K562 (cell line): ENCODE measurements at regions not wholly inside any gene's neighbourhood (a gene's known extent, or its start where the extent isn't known, plus 50 kb on each side); places are given as distances from the start of the nearest gene placed in this dataset.

Source experiments
- CBFA2T2 ChIP-seq: fragments of 450-650 bp; conservative IDR thresholded peaks from 2 replicates; pipeline ENCODE4 v1.6.1; 2017; ENCODE audit warnings: mild to moderate bottlenecking
- ELF4 ChIP-seq: fragments of 450-650 bp; formaldehyde crosslinking; IDR thresholded peaks from 2 replicates; pipeline ENCODE4 v1.4.0; 2022; ENCODE audit warnings: missing genetic modification characterization
- GTF2F1 ChIP-seq: IDR thresholded peaks from 2 replicates; pipeline ENCODE4 v1.6.1; 2011; ENCODE audit warnings: low read depth, low read length, improper control_type of control experiment
- NR4A1 ChIP-seq, 2 experiments: fragments of 250-450 bp in 1 of 2; fragments of 450-650 bp in 1 of 2; sonication (Bioruptor Pico) in 1 of 2; IDR thresholded peaks; 2 replicates each; pipeline versions ENCODE4 v1.4.0 to v1.6.1; 2016 to 2020; ENCODE audit warnings: mild to moderate bottlenecking in 2 of 2, missing compliant biosample characterization in 1 of 2, missing genetic modification characterization in 1 of 2, moderate library complexity in 1 of 2
- SMAD3 ChIP-seq: fragments of 450-650 bp; formaldehyde crosslinking; conservative IDR thresholded peaks from 2 replicates; pipeline ENCODE4 v1.4.0; 2020; ENCODE audit warnings: mild to moderate bottlenecking
- SRSF7 ChIP-seq: fragments of 200-400 bp; formaldehyde crosslinking; optimal IDR thresholded peaks from 2 replicates; pipeline ENCODE3; 2017; ENCODE audit warnings: mild to moderate bottlenecking, low read depth, low read length
- ZKSCAN8 ChIP-seq: fragments of 200-800 bp; sonication (Bioruptor generic); IDR thresholded peaks from 2 replicates; pipeline ENCODE4 v1.6.1; 2016; ENCODE audit warnings: missing genetic modification characterization, missing compliant biosample characterization
- ZNF23 ChIP-seq: fragments of 250-450 bp; sonication (Bioruptor Pico); IDR thresholded peaks from 2 replicates; pipeline ENCODE4 v1.4.0; 2020; ENCODE audit warnings: mild to moderate bottlenecking
- ZNF3 ChIP-seq: fragments of 250-450 bp; sonication (Bioruptor Pico); IDR thresholded peaks from 2 replicates; pipeline ENCODE4 v1.5.0; 2021; ENCODE audit warnings: mild to moderate bottlenecking, moderate library complexity
- ZSCAN32 ChIP-seq: fragments of 450-650 bp; formaldehyde crosslinking; IDR thresholded peaks from 2 replicates; pipeline ENCODE4 v1.4.0; 2020; ENCODE audit warnings: mild to moderate bottlenecking, moderate library complexity
- TF ChIP-seq, protein P1 (sequence below): fragments of 250-450 bp; sonication (Bioruptor Pico); IDR thresholded peaks from 2 replicates; pipeline ENCODE4 v1.8.0; 2022; ENCODE audit warnings: moderate library complexity, mild to moderate bottlenecking, inconsistent platforms
- TF ChIP-seq, protein P2 (sequence below), 2 experiments: fragments of 450-650 bp; IDR thresholded peaks; 2 replicates each; pipeline ENCODE4 v1.6.1; 2018; ENCODE audit warnings: mild to moderate bottlenecking in 2 of 2, low read depth in 1 of 2; ENCODE audit not compliant: partially characterized antibody in 2 of 2
- TF ChIP-seq, protein P3 (sequence below): fragments of 450-650 bp; IDR thresholded peaks from 2 replicates; pipeline ENCODE4 v1.6.1; 2017; ENCODE audit warnings: antibody characterized with exemption
- TF ChIP-seq, protein P4 (sequence below): IDR thresholded peaks from 3 replicates; pipeline ENCODE4 v1.6.1; 2011; ENCODE audit warnings: borderline replicate concordance, mild to moderate bottlenecking; ENCODE audit not compliant: insufficient read length, insufficient read depth
- TF ChIP-seq, protein P5 (sequence below): fragments of 450-650 bp; IDR thresholded peaks from 2 replicates; pipeline ENCODE4 v1.6.1; 2016
- TF ChIP-seq, protein P6 (sequence below): IDR thresholded peaks from 2 replicates; pipeline ENCODE4 v1.6.1; 2011; ENCODE audit not compliant: insufficient read length; ENCODE audit errors: extremely low read depth

DNA sequence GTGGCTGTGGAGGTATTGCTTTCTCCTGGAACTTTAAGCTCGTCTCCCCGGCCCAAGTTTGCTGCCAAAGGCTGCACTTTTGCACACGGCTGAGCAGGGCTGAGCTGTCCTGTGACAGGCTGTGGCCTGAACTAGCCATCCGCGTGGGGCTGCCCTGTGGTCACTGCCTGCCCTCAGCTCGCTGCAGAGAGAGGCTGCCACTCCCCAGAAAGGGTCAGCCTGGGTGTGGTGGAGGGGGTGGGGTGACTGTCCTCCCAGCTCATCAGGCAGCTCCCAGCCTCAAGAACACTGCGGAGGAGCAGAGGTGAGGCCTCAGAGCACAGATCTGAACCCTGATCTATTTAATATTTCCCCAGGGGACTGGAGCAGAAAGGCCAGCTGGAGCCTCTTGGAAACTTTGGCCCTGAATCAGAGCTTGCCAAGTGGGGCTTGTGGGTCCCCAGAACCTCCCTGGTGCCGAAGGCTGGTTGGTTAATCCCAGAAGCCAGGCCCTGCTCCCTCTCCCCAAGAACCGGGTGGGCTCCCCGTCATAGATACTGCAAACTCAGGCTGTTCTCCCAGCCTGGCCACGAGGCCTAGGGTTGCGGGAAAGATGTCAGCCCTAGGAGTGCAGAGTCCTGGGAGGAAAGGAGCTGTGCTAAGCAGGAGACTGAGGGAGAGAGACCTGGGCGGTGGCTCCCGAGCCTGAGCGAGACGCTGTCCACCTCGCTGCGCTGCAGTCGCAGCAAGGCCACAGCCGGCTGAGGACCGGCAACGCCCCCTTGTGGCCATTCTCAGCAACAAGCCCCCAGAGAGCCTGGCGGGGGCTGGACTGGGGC, 125.1 kb upstream of the IPO9 start (continued):
- TF ChIP-seq SRSF7 (no peak), ZNF3 (no peak), ELF4 (CRISPR knock-in tag) (peak; percentile 73), GTF2F1 (no peak), ZKSCAN8 (CRISPR knock-in tag) (0 out of 2 replicates have a peak, but pooled peaks have one; percentile 18), ZNF23 (CRISPR knock-in tag) (no peak), CBFA2T2 (no peak), ZSCAN32 (CRISPR knock-in tag) (peak; percentile 38; the same call in 1 of the 2 replicates), SMAD3 (CRISPR knock-in tag) (peak; percentile 51; the same call in 1 of the 2 replicates), NR4A1 (CRISPR knock-in tag; IDR thresholded peaks at IDR 0.05) (peak; percentile 29; the same call in 1 of the 2 replicates), NR4A1 (tag; IDR thresholded peaks at IDR 0.05) (no peak)
- TF ChIP-seq, protein P1, sequence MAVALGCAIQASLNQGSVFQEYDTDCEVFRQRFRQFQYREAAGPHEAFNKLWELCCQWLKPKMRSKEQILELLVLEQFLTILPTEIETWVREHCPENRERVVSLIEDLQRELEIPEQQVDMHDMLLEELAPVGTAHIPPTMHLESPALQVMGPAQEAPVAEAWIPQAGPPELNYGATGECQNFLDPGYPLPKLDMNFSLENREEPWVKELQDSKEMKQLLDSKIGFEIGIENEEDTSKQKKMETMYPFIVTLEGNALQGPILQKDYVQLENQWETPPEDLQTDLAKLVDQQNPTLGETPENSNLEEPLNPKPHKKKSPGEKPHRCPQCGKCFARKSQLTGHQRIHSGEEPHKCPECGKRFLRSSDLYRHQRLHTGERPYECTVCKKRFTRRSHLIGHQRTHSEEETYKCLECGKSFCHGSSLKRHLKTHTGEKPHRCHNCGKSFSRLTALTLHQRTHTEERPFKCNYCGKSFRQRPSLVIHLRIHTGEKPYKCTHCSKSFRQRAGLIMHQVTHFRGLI (CRISPR knock-in tag) = no peak
- TF ChIP-seq, protein P2, sequence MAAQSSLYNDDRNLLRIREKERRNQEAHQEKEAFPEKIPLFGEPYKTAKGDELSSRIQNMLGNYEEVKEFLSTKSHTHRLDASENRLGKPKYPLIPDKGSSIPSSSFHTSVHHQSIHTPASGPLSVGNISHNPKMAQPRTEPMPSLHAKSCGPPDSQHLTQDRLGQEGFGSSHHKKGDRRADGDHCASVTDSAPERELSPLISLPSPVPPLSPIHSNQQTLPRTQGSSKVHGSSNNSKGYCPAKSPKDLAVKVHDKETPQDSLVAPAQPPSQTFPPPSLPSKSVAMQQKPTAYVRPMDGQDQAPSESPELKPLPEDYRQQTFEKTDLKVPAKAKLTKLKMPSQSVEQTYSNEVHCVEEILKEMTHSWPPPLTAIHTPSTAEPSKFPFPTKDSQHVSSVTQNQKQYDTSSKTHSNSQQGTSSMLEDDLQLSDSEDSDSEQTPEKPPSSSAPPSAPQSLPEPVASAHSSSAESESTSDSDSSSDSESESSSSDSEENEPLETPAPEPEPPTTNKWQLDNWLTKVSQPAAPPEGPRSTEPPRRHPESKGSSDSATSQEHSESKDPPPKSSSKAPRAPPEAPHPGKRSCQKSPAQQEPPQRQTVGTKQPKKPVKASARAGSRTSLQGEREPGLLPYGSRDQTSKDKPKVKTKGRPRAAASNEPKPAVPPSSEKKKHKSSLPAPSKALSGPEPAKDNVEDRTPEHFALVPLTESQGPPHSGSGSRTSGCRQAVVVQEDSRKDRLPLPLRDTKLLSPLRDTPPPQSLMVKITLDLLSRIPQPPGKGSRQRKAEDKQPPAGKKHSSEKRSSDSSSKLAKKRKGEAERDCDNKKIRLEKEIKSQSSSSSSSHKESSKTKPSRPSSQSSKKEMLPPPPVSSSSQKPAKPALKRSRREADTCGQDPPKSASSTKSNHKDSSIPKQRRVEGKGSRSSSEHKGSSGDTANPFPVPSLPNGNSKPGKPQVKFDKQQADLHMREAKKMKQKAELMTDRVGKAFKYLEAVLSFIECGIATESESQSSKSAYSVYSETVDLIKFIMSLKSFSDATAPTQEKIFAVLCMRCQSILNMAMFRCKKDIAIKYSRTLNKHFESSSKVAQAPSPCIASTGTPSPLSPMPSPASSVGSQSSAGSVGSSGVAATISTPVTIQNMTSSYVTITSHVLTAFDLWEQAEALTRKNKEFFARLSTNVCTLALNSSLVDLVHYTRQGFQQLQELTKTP (IDR thresholded peaks at IDR 0.05; ENCODE audit: low read depth in 1 of 2, partially characterized antibody in 2 of 2) = no peak
- TF ChIP-seq, protein P3, sequence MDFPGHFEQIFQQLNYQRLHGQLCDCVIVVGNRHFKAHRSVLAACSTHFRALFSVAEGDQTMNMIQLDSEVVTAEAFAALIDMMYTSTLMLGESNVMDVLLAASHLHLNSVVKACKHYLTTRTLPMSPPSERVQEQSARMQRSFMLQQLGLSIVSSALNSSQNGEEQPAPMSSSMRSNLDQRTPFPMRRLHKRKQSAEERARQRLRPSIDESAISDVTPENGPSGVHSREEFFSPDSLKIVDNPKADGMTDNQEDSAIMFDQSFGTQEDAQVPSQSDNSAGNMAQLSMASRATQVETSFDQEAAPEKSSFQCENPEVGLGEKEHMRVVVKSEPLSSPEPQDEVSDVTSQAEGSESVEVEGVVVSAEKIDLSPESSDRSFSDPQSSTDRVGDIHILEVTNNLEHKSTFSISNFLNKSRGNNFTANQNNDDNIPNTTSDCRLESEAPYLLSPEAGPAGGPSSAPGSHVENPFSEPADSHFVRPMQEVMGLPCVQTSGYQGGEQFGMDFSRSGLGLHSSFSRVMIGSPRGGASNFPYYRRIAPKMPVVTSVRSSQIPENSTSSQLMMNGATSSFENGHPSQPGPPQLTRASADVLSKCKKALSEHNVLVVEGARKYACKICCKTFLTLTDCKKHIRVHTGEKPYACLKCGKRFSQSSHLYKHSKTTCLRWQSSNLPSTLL = no peak
- TF ChIP-seq, protein P4, sequence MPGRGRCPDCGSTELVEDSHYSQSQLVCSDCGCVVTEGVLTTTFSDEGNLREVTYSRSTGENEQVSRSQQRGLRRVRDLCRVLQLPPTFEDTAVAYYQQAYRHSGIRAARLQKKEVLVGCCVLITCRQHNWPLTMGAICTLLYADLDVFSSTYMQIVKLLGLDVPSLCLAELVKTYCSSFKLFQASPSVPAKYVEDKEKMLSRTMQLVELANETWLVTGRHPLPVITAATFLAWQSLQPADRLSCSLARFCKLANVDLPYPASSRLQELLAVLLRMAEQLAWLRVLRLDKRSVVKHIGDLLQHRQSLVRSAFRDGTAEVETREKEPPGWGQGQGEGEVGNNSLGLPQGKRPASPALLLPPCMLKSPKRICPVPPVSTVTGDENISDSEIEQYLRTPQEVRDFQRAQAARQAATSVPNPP = no peak
- TF ChIP-seq, protein P5, sequence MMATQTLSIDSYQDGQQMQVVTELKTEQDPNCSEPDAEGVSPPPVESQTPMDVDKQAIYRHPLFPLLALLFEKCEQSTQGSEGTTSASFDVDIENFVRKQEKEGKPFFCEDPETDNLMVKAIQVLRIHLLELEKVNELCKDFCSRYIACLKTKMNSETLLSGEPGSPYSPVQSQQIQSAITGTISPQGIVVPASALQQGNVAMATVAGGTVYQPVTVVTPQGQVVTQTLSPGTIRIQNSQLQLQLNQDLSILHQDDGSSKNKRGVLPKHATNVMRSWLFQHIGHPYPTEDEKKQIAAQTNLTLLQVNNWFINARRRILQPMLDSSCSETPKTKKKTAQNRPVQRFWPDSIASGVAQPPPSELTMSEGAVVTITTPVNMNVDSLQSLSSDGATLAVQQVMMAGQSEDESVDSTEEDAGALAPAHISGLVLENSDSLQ = peak; percentile 41; the same call in 1 of the 2 replicates
- TF ChIP-seq, protein P6, sequence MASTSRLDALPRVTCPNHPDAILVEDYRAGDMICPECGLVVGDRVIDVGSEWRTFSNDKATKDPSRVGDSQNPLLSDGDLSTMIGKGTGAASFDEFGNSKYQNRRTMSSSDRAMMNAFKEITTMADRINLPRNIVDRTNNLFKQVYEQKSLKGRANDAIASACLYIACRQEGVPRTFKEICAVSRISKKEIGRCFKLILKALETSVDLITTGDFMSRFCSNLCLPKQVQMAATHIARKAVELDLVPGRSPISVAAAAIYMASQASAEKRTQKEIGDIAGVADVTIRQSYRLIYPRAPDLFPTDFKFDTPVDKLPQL = no peak
